ENCODE measurements at regions not wholly inside any gene's neighbourhood (a gene's known extent, or its start where the extent isn't known, plus 50 kb on each side); places are given as distances from the start of the nearest gene placed in this dataset.

- no peak for DNase-seq (ENCODE audit: low read depth)
These were observed 98.2 kb downstream of the TNFSF18 start for GRCh38 chr1:172952516-172952915.

DNA sequence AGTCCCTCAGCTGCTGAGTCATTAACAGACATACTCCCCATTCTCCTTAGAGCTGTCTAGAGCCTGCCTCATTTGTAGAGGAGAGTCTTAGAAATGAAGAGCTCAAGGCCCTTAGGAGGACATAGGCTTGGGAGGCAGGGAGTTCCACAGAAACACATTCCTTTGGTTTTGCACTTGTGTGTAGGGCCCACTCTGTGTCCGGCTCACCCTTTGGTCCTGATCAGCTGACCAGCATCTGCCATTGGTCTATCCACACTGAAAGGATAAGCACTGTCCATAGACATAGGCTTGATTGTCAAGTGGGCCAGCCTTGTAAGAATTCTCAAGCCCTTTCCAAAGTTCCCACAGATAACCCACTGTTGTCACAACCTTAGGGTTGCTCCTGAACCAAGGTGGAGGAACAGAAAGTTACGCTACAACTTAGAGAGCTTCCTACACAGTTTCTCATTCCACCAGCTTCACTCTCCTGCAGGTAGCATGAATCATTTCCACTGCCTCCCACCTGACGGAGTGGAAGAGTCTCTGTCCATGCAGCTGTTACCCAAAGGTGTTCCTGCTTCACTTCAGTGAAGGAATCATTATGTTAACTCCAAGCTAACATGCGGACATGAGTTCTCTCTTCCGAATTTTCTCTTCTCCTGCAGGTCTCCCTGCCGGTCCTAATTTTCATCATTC is 96.1 kb downstream of the TNFSF18 start:
- no peak for DNase-seq (ENCODE audit: low read depth)

DNA sequence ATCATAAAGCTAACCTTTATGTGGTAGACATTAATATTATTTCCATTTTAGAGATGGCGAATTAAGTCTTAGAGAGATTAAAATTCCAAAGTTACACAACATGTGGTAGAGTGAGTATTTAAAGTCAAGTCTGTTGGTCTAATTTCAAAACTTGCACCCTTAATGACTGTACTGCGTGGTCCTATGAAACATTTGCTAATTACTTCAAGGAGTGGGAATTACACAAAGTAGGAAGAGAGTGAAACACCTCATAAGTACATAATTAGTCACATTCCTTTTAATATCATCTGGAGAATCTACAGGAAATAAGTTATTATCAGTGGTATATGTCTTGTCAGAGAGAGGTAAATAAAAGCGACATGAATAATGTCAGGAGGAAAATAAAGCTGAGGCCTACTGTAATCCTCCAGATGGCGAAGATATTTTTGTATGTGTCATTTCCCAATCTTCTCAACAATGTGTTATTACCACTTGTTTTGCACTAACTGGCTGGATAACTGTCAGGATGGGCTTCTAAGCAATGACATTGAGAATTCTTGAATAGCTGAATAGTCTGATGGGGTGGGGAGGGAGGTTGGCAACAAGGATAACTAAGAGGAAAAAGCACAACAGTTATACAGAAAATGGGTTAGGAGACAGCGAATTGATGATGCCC is 95.5 kb downstream of the TNFSF18 start:
- peak; percentile 49 for DNase-seq (ENCODE audit: low read depth)

DNA sequence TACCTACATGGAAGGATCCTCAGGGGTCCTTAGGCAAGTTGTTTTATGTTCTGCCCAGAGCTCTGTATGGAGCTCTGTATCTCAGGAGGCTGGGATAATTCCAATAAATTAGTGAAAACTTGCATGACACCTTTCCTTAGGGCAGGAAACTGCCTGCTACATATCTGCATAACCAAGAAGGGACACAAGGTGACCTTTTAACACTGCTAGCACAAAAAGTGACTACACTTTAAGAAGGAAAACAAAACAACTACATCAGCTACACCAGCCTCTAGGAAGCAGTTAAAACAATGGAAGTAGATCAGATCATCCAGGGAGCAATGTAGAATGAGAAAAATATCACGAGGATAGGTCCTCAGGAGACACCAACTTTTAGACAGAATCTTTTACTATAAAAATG is 93.9 kb downstream of the TNFSF18 start:
- DNase-seq (ENCODE audit: low read depth): no peak

DNA sequence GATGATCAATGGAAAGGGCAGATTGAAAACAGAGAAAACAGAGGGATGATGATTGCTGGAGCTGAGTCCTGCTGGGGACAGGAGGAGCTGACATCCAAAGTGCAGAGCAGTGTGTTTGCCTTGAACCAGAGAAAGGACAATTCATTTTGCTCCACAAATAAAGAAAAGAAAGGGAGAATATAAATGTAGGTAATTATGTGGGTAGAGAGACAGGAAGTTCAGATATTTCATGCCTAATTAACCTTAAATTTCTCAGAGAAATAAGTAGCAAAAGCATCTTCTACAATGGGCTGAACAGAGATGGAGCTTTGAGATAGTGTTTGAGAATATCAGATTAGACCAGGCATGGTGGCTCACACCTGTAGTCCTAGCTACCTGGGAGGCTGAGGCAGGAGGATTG is 93.2 kb downstream of the TNFSF18 start:
- DNase-seq (ENCODE audit: low read depth): no peak

DNA sequence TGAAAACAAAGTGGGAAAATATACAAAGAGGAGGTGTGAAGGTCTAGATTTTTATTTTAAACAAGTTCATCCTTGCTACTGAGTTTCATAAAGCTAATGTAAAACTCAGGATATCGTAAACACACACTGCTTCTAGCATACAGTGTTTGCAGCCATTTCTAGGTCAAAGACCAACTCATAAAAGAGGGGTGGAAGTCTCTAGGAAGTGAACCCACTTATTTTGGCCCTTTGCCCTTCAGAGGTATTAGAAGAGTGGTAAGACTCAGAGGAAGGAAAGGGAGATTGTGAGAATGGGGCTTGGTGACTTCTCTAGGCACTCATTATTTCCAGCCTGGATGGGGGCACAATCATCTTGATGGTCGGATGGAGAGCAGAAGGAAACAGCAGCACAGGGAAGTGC is 91.2 kb downstream of the TNFSF18 start:
- no peak for DNase-seq (ENCODE audit: low read depth)

DNA sequence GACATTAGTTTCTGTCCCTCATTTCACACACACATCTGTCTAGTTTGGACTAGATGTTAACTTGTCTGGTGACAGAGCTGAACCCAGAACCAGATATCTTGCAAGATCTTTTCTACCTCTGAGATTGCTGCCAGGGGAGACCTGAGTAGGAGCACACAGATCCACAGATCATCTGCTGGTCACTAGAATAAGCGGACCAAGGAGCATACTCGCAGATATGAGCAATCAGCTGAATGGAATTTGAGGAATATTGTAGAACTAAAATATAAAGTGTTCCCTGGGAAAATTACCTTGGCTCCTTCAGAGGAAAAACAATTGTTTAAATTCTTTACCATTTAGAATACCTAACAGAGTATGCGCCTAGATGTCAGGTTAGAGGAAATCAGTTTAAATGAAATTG is 90.7 kb downstream of the TNFSF18 start:
- no peak for DNase-seq (ENCODE audit: low read depth)

GRCh38 chr1:172960454-172961208 is 90.1 kb downstream of the TNFSF18 start:
- no peak for DNase-seq (ENCODE audit: low read depth)

DNA sequence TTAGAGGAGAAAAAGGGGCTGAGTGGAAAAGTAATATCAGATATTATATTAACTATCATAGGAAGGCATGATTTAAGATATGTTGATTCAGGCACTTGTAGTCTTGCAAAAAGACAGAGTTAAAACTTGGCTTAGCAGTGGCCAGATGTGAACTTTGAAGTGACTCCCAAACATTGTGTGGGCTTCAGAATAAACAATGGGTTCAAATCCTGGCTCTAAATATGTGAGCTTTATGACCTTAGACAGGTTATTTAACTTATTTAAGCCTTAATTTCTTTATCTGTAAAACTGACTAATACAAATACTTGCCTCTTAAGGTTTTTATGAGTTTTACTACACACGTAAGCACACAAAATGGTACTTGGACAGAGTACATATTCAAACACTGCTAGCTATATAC is 85.9 kb downstream of the TNFSF18 start:
- DNase-seq (ENCODE audit: low read depth): no peak

DNA sequence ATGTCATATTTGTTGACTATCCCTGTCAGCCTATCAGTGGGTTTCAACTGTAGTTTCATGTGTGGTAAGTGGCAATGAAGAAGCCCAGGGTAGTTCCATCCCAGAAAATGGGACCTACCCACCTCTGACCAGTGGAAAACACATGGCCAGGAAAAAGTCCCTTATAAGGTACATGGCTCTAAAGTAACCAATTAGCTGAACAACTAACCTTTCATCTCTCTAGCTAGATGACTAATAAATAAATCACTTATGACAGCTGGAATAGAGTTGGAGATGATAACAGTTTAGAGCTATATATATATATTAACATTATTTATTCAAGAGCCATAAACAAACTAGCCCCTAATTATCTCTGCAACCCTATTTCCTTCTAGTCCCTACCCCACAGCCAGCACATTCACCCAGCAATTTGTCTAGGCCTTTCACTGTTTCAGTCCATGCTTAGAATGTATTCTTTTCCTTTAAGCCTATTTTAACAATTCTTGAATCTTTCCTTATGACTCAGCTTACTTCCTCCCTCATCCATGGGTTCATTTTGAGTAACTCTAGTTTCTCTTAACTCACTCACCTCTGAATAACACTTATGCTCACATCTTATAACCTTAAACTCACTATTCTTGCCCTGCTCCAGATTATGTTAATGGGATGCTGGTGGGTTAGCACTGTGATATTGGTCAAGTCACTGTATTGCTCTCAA is 83.7 kb downstream of the TNFSF18 start:
- no peak for DNase-seq (ENCODE audit: low read depth)

DNA sequence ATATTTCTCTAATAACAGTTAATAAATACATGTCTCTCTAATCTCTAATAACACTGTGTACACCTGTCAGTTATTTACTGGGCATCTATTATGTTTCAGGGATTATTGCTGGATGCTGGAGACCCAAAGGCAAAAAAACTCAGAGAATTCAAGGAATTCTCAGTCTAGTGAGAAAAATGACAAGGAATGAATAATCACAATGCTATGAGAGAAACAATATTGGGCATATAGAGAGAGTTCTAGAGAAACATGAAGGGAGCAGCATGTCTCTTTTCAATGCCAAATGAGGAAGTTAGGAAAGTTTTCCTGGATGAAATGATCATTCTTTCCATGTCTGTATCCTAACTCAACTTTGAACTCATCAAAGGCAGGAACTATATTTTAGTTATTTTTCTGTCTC is 82.8 kb downstream of the TNFSF18 start:
- no peak for DNase-seq (ENCODE audit: low read depth)

DNA sequence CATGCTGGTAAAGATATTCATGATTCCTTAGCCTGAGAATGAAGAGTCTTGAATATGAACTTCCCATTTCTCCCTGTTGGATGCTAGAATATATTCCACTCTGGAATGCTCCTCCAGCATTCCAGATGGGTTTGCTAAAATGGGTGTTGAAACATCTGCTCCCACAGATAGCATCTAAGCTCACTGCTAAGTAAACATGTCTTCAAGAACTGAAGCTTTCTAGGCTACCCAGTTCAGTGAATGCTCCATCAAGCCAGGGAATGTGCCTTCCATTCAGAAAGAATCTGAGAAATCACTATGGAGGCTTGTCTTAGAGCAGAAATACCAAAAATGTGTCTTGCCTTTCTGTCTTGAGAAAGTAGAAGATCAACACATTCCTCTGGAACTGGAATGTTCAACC is 81.1 kb downstream of the TNFSF18 start:
- DNase-seq (ENCODE audit: low read depth): peak; percentile 61

DNA sequence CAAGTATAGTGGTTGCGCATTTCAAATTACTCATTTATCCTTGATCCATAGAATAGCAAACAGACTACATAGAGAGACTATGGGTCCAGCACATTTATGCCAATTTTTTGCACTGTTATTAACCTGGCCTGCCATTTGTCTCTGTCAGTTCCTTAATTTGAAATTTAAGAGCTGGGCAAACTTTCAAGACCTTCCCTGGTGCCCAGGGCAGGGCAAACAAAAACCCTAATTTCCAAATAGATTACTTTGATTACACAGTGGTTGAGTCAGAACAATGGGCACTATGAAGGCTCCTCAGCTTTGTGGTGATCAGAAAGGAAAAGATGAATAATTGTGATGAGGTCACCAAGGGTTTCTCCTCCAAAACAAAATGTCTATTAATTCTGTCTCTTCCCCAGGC is 80.6 kb downstream of the TNFSF18 start:
- DNase-seq (ENCODE audit: low read depth): no peak

- no peak for DNase-seq (ENCODE audit: low read depth)
These were observed 79.5 kb downstream of the TNFSF18 start for GRCh38 chr1:172971241-172971640.

DNA sequence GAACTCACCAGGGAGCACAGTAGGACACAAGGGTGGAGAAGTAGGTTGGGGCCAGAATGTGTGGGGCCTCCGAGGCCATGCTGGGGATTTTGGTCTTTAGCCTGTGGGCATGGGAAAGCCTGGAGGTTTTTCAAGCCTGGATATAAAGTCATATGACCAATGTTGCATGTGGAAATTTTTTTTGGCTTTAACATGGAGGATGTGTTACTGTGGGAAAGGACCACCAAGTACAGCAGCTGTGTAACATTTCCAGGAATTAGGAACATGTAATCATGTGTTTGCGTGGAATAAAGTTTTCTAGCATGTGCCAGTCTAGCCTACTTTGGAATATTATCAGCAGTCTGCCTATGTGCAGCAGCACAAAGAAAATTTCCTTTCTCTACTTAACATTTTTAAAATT is 78.5 kb downstream of the TNFSF18 start:
- no peak for DNase-seq (ENCODE audit: low read depth)

GRCh38 chr1:172973424-172973823 is 77.3 kb downstream of the TNFSF18 start:
- no peak for DNase-seq (ENCODE audit: low read depth)

- peak; percentile 87 for DNase-seq (ENCODE audit: low read depth)
These were observed 74.3 kb downstream of the TNFSF18 start for GRCh38 chr1:172976222-172977041.

DNA sequence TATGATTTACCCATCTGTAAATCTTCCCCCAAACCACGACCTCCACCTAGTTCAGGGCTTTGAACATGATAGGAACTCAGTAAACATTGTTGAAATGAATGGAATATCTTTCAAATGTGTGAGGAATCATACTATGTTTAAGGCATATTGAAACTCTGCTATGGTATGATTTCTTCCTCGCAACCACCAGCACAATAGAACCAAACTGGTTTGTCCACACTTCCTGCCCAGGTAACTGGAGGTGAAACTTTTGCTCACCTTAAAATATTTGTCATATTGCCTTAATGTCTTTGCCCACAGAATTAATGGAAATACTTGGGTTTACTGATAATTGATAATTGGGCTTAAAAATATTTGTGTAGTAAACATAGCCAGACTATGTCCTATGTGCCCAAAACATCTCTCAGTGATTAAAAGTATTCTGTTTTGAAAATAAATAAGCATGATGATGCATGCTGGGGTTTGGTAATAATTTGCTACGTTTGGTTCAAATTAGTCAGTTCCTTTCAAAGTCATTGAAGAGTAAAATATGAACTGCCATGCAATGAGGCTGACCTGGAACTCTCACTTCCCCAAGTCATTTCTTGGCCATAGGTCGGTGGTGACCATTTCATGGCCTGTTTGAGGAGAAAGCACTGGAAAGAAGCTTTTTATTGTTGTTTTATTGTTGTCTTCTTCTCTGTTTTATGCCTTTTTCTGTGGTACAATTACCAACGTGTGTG is 73.3 kb downstream of the TNFSF18 start:
- DNase-seq (ENCODE audit: low read depth): peak; percentile 71

GRCh38 chr1:172978595-172978994 is 72.1 kb downstream of the TNFSF18 start:
- DNase-seq (ENCODE audit: low read depth): no peak

DNA sequence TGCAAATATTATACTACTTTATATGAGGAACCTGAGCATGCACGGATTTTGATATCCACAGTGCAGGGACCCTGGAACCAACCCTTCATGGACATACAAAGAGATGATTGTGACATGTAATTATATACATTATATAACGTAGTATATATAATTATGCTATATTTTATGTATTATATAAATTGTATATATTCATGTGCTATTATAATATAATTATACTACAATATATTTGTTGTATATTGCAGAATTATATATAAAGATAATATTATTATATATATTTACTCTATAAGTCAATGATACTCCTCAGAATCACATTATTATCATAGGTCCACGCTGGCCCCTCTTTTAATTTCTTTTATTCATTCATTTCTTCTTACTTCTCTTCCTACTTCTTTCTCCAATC is 70.9 kb downstream of the TNFSF18 start:
- DNase-seq (ENCODE audit: low read depth): no peak

GRCh38 chr1:172980456-172980855 is 70.3 kb downstream of the TNFSF18 start:
- peak; percentile 46 for DNase-seq (ENCODE audit: low read depth)

All from fibroblast of gingiva (primary cell).